Choroid plexus epithelial cell (primary cell): ENCODE measurements at regions not wholly inside any gene's neighbourhood (a gene's known extent, or its start where the extent isn't known, plus 50 kb on each side); places are given as distances from the start of the nearest gene placed in this dataset.

Experiments
- DNase-seq: peaks from one replicate; pipeline ENCODE4 v3.0.0-alpha.2; 2010; ENCODE audit warnings: low read depth
- H3K4me3 ChIP-seq: 2 replicates; pipeline ENCODE4 v1.5.1; 2011; ENCODE audit warnings: low read depth, mild to moderate bottlenecking, control low read depth, low read length, moderate library complexity
- CTCF ChIP-seq: conservative IDR thresholded peaks from 2 replicates; pipeline ENCODE4 v1.5.1; 2011; ENCODE audit warnings: low read depth, mild to moderate bottlenecking, control low read depth, inconsistent platforms, low read length, moderate library complexity

GRCh38 chr1:90340606-90341005, 345.7 kb downstream of the ZNF326 start:
- TF ChIP-seq CTCF, result no peak
- DNase-seq, result no peak
- no peak overlapping the region for H3K4me3 ChIP-seq

- TF ChIP-seq CTCF, result no peak
- DNase-seq, result no peak
- no peak overlapping the region for H3K4me3 ChIP-seq
Measured at GRCh38 chr1:90339811-90340210, 344.9 kb downstream of the ZNF326 start.

GRCh38 chr1:90336552-90337324, 341.8 kb downstream of the ZNF326 start:
- no peak for DNase-seq
- H3K4me3 ChIP-seq, result no peak overlapping the region
- TF ChIP-seq CTCF, result no peak

DNA sequence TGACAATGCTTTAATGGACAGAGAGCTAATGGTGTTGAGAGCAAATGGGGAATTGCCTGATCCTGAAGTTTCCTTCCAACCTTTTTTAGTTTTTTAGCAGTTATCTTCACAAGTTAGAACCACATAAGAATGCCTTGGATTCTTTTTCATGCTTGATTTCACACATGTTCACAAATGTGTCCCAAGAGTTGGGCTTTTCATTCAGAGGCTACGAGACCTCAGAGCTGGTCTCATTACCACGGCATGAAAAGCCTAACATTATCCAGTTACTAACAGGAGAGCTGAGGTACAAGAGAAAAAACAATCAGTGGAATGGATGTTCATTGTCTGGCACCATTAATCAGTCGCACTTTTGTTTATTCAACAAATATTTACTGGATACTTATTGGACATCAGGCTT, 340.6 kb downstream of the ZNF326 start:
- no peak for TF ChIP-seq CTCF
- DNase-seq, result peak; percentile 6

GRCh38 chr1:90334137-90334536, 339.2 kb downstream of the ZNF326 start:
- no peak for TF ChIP-seq CTCF
- no peak for DNase-seq
- no peak overlapping the region for H3K4me3 ChIP-seq

More for the DNA sequence above, 340.6 kb downstream of the ZNF326 start:
- no peak overlapping the region for H3K4me3 ChIP-seq

- H3K4me3 ChIP-seq, result no peak overlapping the region
Measured at GRCh38 chr1:90325168-90325567, 330.3 kb downstream of the ZNF326 start.

More at GRCh38 chr1:90325168-90325567, 330.3 kb downstream of the ZNF326 start:
- no peak for TF ChIP-seq CTCF
- no peak for DNase-seq
